A673 (cell line): ENCODE measurements at regions not wholly inside any gene's neighbourhood (a gene's known extent, or its start where the extent isn't known, plus 50 kb on each side); places are given as distances from the start of the nearest gene placed in this dataset.

Experiments
- CTCF ChIP-seq: fragments of 300-800, 200-600 bp; sonication (generic); conservative IDR thresholded peaks from 2 replicates; pipeline ENCODE4 v1.5.1; 2017; ENCODE audit warnings: low read depth, mild to moderate bottlenecking, antibody characterized with exemption, low read length, moderate library complexity, mixed read lengths
- EZH2 ChIP-seq: fragments of 200-600 bp; sonication (generic); IDR thresholded peaks from 2 replicates; pipeline ENCODE4 v1.6.1; 2017; ENCODE audit warnings: borderline replicate concordance, low read depth, mild to moderate bottlenecking, mixed read lengths, antibody characterized with exemption, low read length; ENCODE audit not compliant: poor library complexity, severe bottlenecking

DNA sequence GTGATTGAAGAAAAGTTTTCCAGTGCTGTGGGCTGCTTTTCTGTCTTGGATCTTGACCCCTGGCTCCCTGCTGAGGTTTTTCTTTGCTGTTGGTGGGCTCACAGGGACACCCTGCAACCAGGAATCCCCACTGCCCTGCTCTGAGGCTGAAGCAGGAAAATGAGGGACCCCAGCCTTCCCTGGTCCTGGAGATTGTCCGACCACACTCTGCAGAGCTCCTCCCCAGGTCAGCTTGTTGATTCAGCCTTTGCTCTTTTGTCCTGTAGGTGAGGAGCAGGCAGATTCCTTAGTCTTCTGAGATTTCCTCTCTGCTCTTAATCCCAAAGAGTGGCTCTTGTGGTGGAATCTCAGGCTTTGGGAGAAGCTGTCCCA is 194.5 kb downstream of the RPLP1 start:
- TF ChIP-seq CTCF = no peak
- TF ChIP-seq EZH2 = no peak
